MV-4-11 (cell line): ENCODE measurements at regions not wholly inside any gene's neighbourhood (a gene's known extent, or its start where the extent isn't known, plus 50 kb on each side); places are given as distances from the start of the nearest gene placed in this dataset.
"Not testable (repeated sequence)": the region's sequence is repeated elsewhere in the genome, so short reads cannot be mapped to it uniquely, and the experiment has no call there.

Experiments
- DNase-seq: peaks from one replicate; lab custom pipeline; 2025; lab: John Stamatoyannopoulos, UW

DNA sequence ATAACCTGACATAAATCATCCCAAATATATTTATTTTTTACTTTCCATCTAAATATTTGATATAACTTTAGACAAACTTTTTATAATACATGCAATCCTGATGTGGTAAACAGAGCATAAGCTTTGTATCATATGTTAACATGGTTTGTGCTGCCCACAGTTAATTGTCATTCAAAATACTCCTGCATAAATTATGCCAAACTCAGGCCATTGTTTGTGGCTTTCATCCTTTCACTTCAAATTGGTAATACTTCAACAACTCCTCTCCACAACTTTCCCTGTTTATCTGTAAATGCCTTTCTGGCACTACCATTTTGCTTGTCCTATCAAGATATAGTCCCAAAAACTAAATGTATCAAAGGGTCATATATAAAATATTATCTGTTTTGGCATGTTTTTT, 586.7 kb downstream of the HINT1 start:
- DNase-seq = no peak

DNA sequence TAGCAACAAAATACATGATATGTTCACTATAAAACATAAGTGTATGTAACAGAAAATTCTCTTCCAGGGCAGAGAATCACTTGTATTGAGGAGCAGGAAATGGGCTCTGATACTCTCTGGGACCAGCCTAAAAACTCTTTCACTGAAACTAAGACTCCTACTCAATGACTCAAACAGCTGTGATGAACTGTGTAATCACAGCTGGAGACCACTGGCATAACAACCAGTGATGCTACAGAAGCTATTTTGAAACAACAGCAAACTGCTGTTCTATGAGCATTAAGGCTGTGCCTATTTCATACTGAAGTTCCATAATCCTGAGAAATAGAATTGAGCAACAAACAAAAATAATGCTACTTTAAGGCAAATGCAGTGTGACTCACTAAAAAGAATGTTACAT, 594.0 kb downstream of the HINT1 start:
- DNase-seq = peak; percentile 29

DNA sequence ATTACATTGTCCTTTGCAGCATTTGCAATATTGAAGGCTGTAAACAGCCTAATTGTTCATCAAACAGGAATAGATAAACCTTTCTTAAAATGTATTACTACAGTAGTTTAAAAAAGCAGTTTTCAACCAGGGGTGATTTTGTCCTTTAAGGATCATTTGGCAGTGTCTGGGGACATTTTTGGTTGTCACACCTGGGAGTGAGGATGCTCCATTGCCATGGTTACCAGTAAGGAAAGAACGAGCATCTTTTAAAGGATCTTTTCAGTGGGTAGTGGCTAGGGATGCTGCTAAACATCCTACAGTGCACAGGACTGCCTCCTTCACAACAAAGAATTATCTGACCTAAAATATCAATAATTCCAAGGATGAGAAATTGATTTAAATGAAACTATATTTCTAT, 596.3 kb downstream of the HINT1 start:
- no peak for DNase-seq

DNA sequence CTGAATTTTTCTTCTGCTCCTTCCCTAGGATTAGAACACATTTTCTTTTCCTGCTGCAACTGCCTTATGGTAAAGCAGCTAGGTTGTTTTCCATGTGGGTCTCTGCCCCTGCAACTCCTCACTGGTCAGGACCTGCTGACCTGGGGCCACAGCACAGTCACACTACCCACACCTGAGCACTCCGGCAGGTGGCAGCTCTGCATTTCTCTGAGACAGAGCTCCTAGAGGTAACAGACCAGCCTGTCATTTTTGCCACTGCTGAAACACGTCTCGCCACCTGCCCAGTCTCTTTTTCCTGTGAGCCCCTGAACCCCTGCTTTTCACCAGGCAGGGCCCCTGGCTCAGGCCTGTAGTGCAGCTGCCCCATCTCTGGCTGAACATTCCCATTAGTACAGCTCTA, 609.6 kb downstream of the HINT1 start:
- DNase-seq = no peak

DNA sequence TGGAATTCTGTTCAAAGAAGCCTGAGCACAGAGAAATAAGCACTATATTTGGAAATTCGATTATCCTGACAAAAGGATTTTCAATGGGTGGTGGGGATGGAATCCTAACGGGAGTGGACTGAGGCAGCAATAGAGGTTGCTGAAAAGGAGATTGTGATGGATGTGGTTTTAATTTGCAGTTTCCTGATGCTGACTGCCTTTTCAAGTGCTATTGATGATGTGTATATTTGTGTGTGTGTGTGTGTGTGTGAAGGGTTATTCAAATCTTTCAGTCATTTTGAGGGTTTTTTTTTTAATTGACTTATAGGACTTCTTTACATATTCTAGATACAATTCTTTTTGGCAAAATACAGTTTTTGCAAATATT, 614.5 kb downstream of the HINT1 start:
- DNase-seq = no peak

DNA sequence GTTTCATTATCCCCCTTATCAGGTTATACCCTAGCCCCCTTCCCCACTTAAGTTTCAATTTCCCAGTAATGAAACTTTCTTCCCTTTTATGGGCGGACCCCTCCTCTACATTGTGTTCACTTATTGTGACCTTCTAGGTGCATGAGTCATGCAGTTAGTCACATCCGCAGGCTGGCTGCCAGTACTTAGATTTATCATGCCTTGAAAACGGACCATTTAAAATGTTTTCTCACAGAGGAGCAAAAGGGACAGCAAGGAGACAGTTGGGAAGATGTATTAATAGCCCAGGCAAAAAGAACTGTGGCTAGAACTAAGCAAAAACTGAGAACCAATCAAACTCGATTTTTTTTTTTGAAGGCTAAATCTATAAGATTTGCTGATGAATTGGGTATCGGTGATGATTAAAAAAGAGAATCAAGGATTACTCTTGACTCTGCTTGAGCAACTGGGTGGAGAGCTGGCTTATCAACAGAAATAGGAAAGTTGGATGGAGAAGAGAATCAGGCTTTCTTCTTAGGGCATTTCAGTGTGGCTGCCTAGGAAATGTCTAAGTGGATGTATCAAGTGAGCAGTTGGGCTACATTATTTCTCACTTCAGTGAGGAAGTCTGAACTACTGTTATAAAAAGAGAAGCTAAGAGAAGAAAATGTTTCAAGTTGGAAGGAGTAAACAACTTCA, 615.0 kb downstream of the HINT1 start:
- DNase-seq = peak; percentile 79

DNA sequence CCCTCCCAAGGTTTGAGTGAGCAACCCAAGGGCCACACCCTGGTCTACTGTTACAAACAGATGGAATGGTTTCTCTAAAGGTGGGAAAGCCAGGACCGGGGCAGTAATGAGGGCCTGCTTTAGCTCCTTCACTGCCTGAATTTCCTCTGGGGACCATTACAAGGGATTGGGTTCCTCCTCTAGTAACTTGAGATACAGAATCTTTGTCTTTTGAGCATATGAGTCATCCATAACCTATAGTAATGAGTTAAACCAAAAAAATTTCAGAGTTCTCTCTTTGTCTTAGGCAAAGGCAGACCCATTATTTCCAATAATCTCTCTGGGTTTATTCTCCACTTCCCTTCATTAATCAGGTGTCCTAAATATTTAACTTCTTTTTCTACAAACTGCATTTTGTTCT, 618.8 kb downstream of the HINT1 start:
- peak; percentile 23 for DNase-seq

DNA sequence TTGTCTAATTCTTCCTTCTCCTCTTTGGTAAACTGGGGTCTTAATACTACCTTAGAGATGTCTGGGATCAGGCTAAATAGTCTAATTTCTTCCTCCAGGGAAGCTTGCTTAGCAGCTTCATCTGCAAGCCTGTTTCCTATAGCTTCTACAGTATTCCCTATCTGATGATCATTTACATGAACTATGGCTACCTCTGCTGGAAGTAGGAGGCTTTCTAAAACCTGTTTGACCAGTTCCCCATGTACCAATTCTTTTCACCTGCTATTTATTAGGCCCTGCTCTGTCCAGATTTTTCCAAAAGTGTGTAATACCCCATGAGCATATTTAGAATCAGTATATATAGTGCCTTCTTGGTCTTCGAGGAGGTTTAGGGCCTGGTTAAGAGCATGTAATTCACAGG, 619.8 kb downstream of the HINT1 start:
- no peak for DNase-seq

DNA sequence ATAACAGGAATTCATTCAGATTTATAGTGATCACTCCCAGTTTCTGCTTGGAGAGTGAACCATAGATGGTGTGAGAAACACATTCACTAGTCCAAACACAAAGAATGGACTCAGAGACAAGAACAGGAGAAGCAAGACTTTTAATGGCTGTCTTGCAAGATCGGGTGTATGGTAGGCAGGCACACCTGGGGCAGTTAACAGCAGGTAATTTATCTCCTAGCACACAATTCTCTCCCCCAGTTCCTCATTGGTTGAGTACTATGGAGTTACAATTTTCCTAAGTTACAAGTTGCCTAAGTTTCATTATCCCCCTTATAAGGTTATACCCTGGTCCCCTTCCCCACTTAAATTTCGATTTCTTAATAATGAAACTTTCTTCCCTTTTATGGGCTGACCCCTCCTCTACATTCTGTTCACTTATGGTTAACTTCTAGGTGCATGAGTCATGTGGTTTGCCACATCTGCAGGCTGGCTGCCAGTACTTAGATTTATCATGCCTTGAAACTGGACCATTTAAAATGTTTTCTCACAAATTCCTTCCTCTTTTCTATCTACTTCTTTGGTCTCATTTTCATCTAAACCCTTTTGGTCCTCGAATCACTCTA, 623.3 kb downstream of the HINT1 start:
- DNase-seq = peak; percentile 99

DNA sequence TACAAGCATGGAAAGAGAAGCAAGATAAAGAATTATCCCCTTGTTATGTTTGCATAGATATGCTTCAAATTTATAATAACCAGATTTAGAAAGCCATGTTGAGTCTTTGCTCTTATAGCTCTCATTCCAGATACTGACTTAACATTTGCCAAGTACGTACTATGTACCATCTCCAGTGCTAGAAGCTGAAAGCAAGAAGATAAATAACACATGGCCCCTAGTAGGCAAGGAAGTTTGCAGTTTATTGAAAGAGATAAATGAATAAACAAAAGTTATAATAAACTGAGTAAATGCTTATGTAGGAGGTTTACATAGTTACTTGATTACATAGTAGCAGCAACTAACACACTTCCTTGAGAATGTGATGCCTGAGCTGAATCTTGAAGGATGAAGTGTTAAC, 628.4 kb downstream of the HINT1 start:
- no peak for DNase-seq

DNA sequence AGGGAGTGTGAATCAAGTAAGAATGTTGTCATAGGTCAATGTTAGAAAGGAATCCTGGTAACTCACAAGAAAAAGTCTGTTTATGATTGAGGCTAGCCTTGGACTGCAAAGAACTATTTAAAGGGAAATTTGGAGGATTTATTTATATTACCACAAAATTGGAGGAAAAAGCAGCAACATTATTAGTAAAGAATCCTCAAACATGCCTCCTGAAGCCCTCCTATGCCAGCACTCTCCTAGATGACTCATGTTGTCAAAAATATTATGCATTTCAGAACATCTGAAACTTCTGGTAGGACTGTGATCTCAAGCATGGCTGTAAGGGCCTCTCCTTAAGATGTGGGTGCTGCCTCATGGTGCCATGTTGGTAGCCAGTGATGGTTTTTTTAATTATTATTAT, 628.5 kb downstream of the CHSY3 start:
- DNase-seq = no peak

DNA sequence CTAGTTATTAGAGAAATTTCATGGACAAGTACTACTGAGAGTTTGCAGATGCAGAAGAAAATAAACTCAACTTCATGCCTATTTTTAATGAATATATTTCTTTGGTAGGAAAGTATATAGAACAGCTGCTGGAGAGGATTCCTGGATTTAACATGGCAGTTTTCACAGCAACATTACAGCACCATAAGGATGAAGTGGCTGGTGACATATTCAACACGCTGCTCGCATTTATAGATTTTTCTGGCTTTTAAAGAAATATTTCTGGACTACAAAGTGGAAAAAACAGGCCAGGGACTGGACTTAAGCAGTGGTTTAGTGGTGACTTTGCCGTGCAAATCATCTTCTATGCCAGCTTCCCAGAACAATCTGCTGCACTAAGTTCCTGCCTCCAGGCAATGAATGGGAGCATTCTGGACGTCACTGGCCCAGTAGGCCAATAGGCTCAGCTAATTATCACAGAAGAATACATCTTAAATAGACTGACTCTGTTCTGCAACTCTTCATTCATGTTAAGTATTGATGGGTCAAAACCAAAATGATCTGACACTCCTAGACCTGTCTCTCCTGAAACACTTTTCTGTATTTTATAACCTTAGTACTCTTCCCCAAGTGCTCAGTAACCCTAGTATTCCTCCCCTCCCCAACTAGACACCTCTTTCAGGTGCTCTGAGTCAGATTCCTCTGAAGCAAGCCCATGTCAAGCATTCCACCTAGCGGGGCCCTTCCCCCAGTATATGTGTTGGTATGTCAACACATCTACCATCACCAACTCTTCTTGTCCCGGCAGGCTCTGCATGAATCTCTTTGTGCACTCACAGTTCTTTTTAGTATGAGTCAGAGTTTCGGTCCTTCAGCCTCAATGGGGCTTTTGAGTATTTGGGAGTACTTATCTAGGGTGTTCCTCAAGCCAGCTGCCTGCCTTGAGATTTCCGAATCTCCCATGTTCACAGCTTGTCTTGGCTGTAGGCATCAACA, 625.5 kb downstream of the CHSY3 start:
- DNase-seq = no peak

DNA sequence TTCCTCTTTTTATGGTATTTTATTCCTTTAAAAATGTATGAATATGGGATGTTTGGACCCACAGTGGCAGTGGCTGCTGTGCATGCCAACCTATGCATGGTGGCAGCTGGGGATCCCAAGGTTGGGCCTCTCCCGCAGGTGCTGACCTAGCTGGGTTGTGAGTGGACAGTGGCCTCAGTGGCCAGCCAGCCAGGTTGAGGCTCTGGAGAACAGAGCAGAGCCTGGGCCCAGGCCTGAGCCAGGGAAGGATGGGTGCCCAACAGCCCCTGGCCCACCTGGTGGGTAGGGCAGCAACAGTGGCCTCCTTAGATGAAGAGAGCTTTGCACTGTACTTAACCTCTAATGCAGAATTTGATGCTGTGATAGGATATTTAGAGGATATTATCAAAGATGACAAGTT, 624.8 kb downstream of the CHSY3 start:
- no peak for DNase-seq

DNA sequence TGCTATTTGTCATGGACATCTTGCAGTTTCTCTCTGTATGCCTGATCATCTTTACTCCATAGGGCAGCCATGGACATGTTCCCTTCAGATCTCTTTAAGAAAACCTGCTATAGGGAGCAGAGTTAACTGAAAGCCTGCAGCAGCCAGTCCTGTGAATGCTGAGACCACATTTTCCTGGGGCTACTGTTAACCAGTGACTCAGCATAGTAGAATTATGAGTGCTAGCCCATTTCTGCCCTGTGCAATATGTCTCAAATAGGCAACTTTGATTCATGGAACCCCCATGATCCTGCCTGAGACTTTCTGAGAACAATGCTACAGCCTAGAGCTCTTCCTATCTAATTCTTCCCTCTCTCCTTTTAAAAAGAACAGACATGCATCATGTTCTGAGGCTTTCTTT, 624.2 kb downstream of the CHSY3 start:
- DNase-seq = no peak

DNA sequence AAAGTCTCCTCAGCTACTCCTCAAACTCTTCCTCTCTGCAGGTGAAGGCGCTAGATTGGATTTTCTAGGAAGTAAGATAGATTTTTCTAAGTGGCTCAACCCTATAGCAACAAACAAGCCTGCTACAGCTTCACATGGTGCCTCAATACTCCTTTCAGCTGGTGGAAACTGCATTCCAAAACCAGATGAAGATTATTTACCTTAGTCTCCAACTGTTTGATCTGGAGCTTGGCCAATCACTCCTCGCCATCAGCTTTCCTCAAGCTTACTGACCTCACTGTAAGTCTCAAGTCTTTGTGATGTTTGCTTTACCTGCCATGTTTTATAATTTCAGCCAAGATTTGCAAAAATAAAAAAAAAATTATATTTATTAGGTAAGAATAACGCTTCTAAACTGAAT, 622.4 kb downstream of the CHSY3 start:
- no peak for DNase-seq

DNA sequence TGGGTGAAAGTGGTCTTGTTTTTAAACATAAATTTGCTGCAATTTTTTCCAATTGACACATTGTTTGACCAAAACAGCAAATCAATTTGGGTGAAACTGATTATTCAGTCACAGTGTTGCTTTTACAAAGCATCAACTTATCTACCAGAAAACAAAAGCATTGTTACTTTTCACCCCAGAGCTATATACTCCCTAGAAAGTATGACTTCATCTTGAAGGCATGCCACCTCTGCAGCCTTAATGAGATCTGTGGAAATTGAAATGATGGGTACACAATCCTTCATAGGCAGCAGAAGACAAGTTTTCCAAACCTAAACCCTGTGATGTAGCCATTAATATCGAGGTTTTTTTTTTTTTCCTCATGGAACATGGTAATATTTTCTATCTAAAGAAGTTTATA, 615.9 kb downstream of the CHSY3 start:
- DNase-seq = no peak

DNA sequence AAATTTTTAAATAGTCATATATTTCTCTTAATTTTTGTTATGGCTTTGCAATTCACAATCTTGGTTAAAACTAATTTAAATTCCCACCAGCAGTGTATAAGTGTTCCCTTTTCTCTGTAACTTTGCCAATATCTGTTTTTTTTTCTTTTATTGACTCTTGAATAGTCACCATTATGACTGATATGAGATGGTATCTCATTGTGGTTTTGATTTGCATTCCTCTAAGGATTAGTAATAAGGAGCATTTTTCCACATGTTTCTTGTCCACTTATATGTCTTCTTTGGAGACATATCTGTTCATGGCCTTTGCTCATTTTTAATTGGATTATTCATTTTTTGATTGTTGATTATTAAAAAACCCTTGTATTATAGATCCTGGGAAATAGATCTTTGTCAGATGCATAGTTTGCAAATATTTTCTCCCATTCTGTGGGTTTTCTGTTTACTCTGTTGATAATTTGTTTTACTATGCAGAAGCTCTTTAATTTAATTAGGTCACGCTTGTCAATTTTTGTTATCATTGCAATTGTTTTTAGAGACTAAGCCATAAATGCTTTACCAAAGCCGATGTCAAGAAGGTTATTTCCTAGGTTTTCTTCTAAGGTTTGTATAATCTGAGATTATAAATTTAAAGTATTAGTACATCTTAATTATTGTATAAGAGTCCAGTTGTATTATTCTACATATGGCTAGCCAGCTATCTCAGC, 610.9 kb downstream of the CHSY3 start:
- DNase-seq = no peak

DNA sequence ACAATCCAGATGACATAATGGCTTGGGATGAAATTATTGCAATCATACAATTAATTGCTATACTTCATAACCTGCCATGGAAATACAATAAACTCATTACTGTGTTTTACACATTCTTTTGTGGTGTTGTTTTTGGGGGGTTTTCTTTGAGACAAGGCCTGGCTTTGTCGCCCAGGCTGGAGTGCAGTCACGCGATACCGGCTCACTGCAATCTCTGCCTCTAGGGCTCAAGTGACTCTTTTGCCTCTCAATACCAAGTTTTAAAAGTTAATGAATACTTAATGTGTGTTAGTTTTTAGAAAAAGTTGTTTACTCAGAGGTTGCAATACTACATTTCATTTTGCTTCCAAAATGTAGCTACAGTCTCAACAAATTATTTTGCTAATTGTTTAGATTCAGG, 598.4 kb downstream of the CHSY3 start:
- DNase-seq = no peak

DNA sequence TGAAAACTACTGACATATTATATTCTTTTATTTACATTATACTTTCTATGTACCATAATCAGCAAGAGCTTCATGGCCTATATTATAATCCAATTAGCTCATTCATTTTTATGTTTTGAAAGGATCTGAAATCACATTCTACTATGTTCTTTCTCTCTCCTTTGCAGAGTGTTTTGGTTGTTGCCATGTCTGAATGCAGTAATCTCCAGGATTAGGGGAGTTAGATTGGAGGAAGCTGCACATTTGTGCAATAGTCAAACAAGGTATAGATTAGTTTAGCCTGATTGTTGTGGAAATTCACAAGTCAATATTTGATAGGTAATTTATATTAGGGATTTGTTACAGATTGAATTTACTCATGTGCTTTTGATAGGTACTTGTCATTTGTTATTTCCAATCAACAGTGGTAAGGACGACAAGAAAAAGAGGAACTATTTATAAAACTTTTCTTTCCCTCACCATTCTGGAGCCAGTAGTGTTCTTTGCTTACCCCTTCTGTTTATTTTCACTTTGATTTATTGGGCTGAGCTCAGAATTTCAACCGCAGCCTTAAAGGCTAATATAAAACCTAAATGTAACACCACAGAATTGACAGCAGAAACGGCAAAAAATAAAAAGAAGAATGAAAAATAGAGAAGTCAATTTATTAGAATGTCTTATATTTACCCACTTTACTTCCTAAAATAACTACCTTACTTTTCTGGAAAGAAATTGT, 597.0 kb downstream of the CHSY3 start:
- peak; percentile 74 for DNase-seq

DNA sequence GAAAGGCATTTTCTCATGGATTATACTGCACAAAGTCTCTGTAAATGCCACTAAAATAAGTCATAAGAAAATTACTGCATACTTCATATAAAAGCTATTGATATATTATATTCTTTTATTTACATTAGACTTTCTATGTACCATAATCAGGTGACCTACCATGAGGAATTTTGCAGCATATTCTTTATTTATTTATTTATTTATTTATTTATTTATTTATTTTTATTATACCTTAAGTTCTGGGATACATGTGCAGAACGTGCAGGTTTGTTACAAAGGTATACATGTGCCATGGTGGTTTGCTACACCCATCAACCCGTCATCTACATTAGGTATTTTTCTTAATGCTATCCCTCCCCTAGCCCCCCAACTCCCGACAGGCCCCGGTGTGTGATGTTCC, 596.2 kb downstream of the CHSY3 start:
- DNase-seq = not testable (repeated sequence)

DNA sequence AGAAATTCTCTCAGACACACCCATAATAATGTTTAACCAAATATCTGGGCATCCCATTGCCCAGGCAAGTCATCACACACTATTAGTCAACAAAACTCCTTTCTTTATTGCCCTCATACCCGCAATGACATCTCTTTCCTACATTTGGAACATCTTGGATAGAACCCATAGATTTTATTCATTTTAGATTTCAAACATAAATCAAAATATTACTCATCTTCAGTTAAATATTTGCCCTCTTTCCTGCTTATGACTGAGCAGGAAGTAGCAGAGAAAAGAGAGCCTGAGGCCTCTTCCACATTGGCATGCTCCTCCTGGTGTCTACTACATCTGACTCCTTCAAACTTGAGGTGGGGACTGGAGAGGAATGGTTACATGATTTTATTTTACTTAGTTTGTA, 592.0 kb downstream of the CHSY3 start:
- DNase-seq = no peak

DNA sequence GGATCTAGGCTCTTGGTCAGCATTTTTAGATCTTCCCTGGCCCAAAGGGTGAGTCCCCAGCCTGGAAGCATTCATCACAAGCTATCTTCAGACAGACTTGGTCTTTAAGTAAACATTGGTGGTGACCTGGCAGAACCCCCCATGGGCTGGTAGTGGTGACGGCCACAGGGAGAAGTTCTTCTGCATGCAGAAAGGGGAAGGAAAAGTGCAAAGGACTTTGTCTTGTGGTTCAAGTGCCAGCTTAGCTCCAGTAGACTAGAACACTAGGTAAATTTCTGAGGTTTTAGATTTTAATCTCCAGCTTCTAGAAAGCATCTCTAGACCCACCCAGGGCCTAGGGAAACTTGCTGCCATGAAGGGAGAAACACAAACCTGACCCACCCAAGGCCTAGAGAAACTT, 584.0 kb downstream of the CHSY3 start:
- DNase-seq = peak; percentile 88
